Activated naive CD4-positive, alpha-beta T cell treated with anti-CD3 and anti-CD28 coated beads, Interleukin-2, amount 10 ng/mL, durations not matched to agents 7 days and 5 days (primary cell): ENCODE measurements at regions not wholly inside any gene's neighbourhood (a gene's known extent, or its start where the extent isn't known, plus 50 kb on each side); places are given as distances from the start of the nearest gene placed in this dataset.

Experiments
- CTCF ChIA-PET: fragments of 350-600 bp; sonication (Branson Sonifier 250); formaldehyde crosslinking; loops from one replicate; lab custom pipeline; 2021; ENCODE audit warnings: antibody characterized with exemption; lab: Charles Lee
- DNase-seq: peaks from one replicate; pipeline ENCODE4 v3.0.0-alpha.2; 2020
- H3K27ac Mint-ChIP-seq: one replicate; pipeline ENCODE4 v1.8.0; 2021; ENCODE audit warnings: mild to moderate bottlenecking, moderate library complexity, mixed read lengths
- H3K27me3 Mint-ChIP-seq: one replicate; pipeline ENCODE4 v1.8.0; 2021; ENCODE audit warnings: mild to moderate bottlenecking, mixed read lengths
- H3K36me3 Mint-ChIP-seq: one replicate; pipeline ENCODE4 v1.8.0; 2021; ENCODE audit warnings: mixed read lengths
- H3K4me1 Mint-ChIP-seq: one replicate; pipeline ENCODE4 v1.8.0; 2021; ENCODE audit warnings: mixed read lengths
- H3K4me3 Mint-ChIP-seq: one replicate; pipeline ENCODE4 v1.8.0; 2021; ENCODE audit warnings: mild to moderate bottlenecking, moderate library complexity, mixed read lengths
- H3K9me3 Mint-ChIP-seq: one replicate; pipeline ENCODE4 v1.8.0; 2021; ENCODE audit warnings: mixed read lengths

GRCh38 chr16:79327836-79328235, 272.7 kb downstream of the MAF start:
- H3K9me3 Mint-ChIP-seq = no peaks in the 10 kb centered on the region
- H3K4me3 Mint-ChIP-seq = no peak overlapping the region
- H3K27ac Mint-ChIP-seq = no peak overlapping the region
- H3K27me3 Mint-ChIP-seq = peaks cover 54% of the 10 kb centered on the region
- no peaks in the 10 kb centered on the region for H3K36me3 Mint-ChIP-seq
- no peaks in the 10 kb centered on the region for H3K4me1 Mint-ChIP-seq
- CTCF ChIA-PET = no interaction called here
- DNase-seq = no peak

GRCh38 chr16:79326549-79326948, 274.0 kb downstream of the MAF start:
- Mint-ChIP-seq H3K27ac (no peak overlapping the region), H3K4me1 (no peaks in the 10 kb centered on the region)
- CTCF ChIA-PET = no interaction called here

GRCh38 chr16:79325226-79325945, 275.2 kb downstream of the MAF start:
- Mint-ChIP-seq H3K27me3 (peaks cover 51% of the 10 kb centered on the region), H3K4me1 (no peaks in the 10 kb centered on the region), H3K4me3 (no peak overlapping the region), H3K9me3 (no peaks in the 10 kb centered on the region), H3K36me3 (no peaks in the 10 kb centered on the region), H3K27ac (no peak overlapping the region)
- CTCF ChIA-PET = no interaction called here
- no peak for DNase-seq

More at GRCh38 chr16:79326549-79326948, 274.0 kb downstream of the MAF start:
- H3K27me3 Mint-ChIP-seq = peaks cover 54% of the 10 kb centered on the region
- H3K9me3 Mint-ChIP-seq = no peaks in the 10 kb centered on the region
- DNase-seq = no peak
- no peak overlapping the region for H3K4me3 Mint-ChIP-seq
- no peaks in the 10 kb centered on the region for H3K36me3 Mint-ChIP-seq

GRCh38 chr16:79320956-79321355, 279.6 kb downstream of the MAF start:
- Mint-ChIP-seq H3K36me3 (no peaks in the 10 kb centered on the region), H3K27ac (no peak overlapping the region), H3K27me3 (peaks cover 59% of the 10 kb centered on the region), H3K4me1 (peaks cover 4% of the 10 kb centered on the region), H3K4me3 (no peak overlapping the region), H3K9me3 (no peaks in the 10 kb centered on the region)
- DNase-seq = no peak
- CTCF ChIA-PET = no interaction called here

GRCh38 chr16:79318143-79318899, 282.2 kb downstream of the MAF start:
- peaks cover 50% of the 10 kb centered on the region for H3K27me3 Mint-ChIP-seq
- H3K4me3 Mint-ChIP-seq = no peak overlapping the region

GRCh38 chr16:79317521-79317920, 283.0 kb downstream of the MAF start:
- no peaks in the 10 kb centered on the region for H3K9me3 Mint-ChIP-seq
- H3K27ac Mint-ChIP-seq = no peak overlapping the region
- no peak overlapping the region for H3K4me3 Mint-ChIP-seq
- DNase-seq = no peak
- H3K36me3 Mint-ChIP-seq = no peaks in the 10 kb centered on the region
- CTCF ChIA-PET = no interaction called here
- peaks cover 7% of the 10 kb centered on the region for H3K4me1 Mint-ChIP-seq
- peaks cover 45% of the 10 kb centered on the region for H3K27me3 Mint-ChIP-seq

More at GRCh38 chr16:79318143-79318899, 282.2 kb downstream of the MAF start:
- H3K27ac Mint-ChIP-seq = no peak overlapping the region
- no peaks in the 10 kb centered on the region for H3K36me3 Mint-ChIP-seq
- CTCF ChIA-PET = no interaction called here
- H3K4me1 Mint-ChIP-seq = peaks cover 7% of the 10 kb centered on the region
- no peaks in the 10 kb centered on the region for H3K9me3 Mint-ChIP-seq
- DNase-seq = no peak

- CTCF ChIA-PET = no interaction called here
- Mint-ChIP-seq H3K27ac (no peak overlapping the region), H3K27me3 (peaks cover 50% of the 10 kb centered on the region), H3K36me3 (no peaks in the 10 kb centered on the region), H3K4me1 (peaks cover 7% of the 10 kb centered on the region), H3K4me3 (no peak overlapping the region), H3K9me3 (no peaks in the 10 kb centered on the region)
- DNase-seq = no peak
Measured at GRCh38 chr16:79317026-79317425, 283.5 kb downstream of the MAF start.

GRCh38 chr16:79316004-79316458, 284.5 kb downstream of the MAF start:
- Mint-ChIP-seq H3K36me3 (no peaks in the 10 kb centered on the region), H3K27ac (no peak overlapping the region), H3K4me3 (no peak overlapping the region), H3K9me3 (no peaks in the 10 kb centered on the region), H3K27me3 (peaks cover 60% of the 10 kb centered on the region), H3K4me1 (peaks cover 7% of the 10 kb centered on the region)
- CTCF ChIA-PET = no interaction called here
- peak; percentile 28 for DNase-seq

- no peak overlapping the region for H3K27ac Mint-ChIP-seq
- H3K4me3 Mint-ChIP-seq = no peak overlapping the region
- no peak for DNase-seq
- H3K4me1 Mint-ChIP-seq = peaks cover 7% of the 10 kb centered on the region
- CTCF ChIA-PET = no interaction called here
- H3K36me3 Mint-ChIP-seq = no peaks in the 10 kb centered on the region
- H3K27me3 Mint-ChIP-seq = peaks cover 61% of the 10 kb centered on the region
- no peaks in the 10 kb centered on the region for H3K9me3 Mint-ChIP-seq
Measured at GRCh38 chr16:79312502-79312901, 288.0 kb downstream of the MAF start.

GRCh38 chr16:79310710-79311109, 289.8 kb downstream of the MAF start:
- Mint-ChIP-seq H3K4me3 (no peak overlapping the region), H3K4me1 (peaks cover under 1% of the 10 kb centered on the region), H3K27me3 (peaks cover 44% of the 10 kb centered on the region), H3K27ac (no peak overlapping the region), H3K36me3 (no peaks in the 10 kb centered on the region), H3K9me3 (no peaks in the 10 kb centered on the region)
- no peak for DNase-seq
- CTCF ChIA-PET = interaction anchor here (0.6 kb wide), 1 partner anchor 18 kb away, joined by 3 read pairs; no protein-coding TSS in a partner anchor

- H3K27me3 Mint-ChIP-seq = peaks cover 51% of the 10 kb centered on the region
- H3K36me3 Mint-ChIP-seq = no peaks in the 10 kb centered on the region
- H3K9me3 Mint-ChIP-seq = no peaks in the 10 kb centered on the region
- no peak overlapping the region for H3K27ac Mint-ChIP-seq
- DNase-seq = no peak
- no peaks in the 10 kb centered on the region for H3K4me1 Mint-ChIP-seq
- CTCF ChIA-PET = no interaction called here
- no peak overlapping the region for H3K4me3 Mint-ChIP-seq
Measured at GRCh38 chr16:79309606-79310005, 290.9 kb downstream of the MAF start.

- H3K27ac Mint-ChIP-seq = no peak overlapping the region
- CTCF ChIA-PET = no interaction called here
- H3K27me3 Mint-ChIP-seq = peaks cover 51% of the 10 kb centered on the region
- DNase-seq = no peak
- no peaks in the 10 kb centered on the region for H3K9me3 Mint-ChIP-seq
- no peak overlapping the region for H3K4me3 Mint-ChIP-seq
- no peaks in the 10 kb centered on the region for H3K36me3 Mint-ChIP-seq
- H3K4me1 Mint-ChIP-seq = no peaks in the 10 kb centered on the region
Measured at GRCh38 chr16:79307214-79307613, 293.3 kb downstream of the MAF start.

GRCh38 chr16:79305074-79305473, 295.5 kb downstream of the MAF start:
- no peak for DNase-seq
- CTCF ChIA-PET = no interaction called here
- no peaks in the 10 kb centered on the region for H3K4me1 Mint-ChIP-seq
- no peaks in the 10 kb centered on the region for H3K9me3 Mint-ChIP-seq
- peaks cover 33% of the 10 kb centered on the region for H3K27me3 Mint-ChIP-seq
- no peak overlapping the region for H3K27ac Mint-ChIP-seq
- no peaks in the 10 kb centered on the region for H3K36me3 Mint-ChIP-seq
- no peak overlapping the region for H3K4me3 Mint-ChIP-seq

- no peaks in the 10 kb centered on the region for H3K9me3 Mint-ChIP-seq
- peaks cover 28% of the 10 kb centered on the region for H3K27me3 Mint-ChIP-seq
- no peak overlapping the region for H3K27ac Mint-ChIP-seq
- H3K36me3 Mint-ChIP-seq = no peaks in the 10 kb centered on the region
- no peaks in the 10 kb centered on the region for H3K4me1 Mint-ChIP-seq
- no peak for DNase-seq
- CTCF ChIA-PET = no interaction called here
- no peak overlapping the region for H3K4me3 Mint-ChIP-seq
Measured at GRCh38 chr16:79303959-79304387, 296.6 kb downstream of the MAF start.

- Mint-ChIP-seq H3K9me3 (no peaks in the 10 kb centered on the region), H3K4me1 (no peaks in the 10 kb centered on the region), H3K4me3 (no peak overlapping the region), H3K27me3 (peaks cover 23% of the 10 kb centered on the region), H3K36me3 (no peaks in the 10 kb centered on the region), H3K27ac (no peak overlapping the region)
- DNase-seq = no peak
- CTCF ChIA-PET = no interaction called here
Measured at GRCh38 chr16:79303206-79303605, 297.3 kb downstream of the MAF start.
